Osteocyte (in vitro differentiated cells): ENCODE measurements at regions not wholly inside any gene's neighbourhood (a gene's known extent, or its start where the extent isn't known, plus 50 kb on each side); places are given as distances from the start of the nearest gene placed in this dataset.

Source experiments
- DNase-seq: peaks from one replicate; pipeline ENCODE4 v3.0.0; 2021; ENCODE audit warnings: mixed read lengths; ENCODE audit not compliant: unreplicated experiment; ENCODE audit errors: extremely low spot score
- H3K27ac Mint-ChIP-seq: one replicate; pipeline ENCODE4 v1.8.0; 2021; ENCODE audit warnings: mild to moderate bottlenecking, mixed read lengths; ENCODE audit not compliant: unreplicated experiment
- H3K27me3 Mint-ChIP-seq: one replicate; pipeline ENCODE4 v1.8.0; 2021; ENCODE audit warnings: mixed read lengths; ENCODE audit not compliant: unreplicated experiment
- H3K36me3 Mint-ChIP-seq: one replicate; pipeline ENCODE4 v1.8.0; 2021; ENCODE audit warnings: mixed read lengths; ENCODE audit not compliant: unreplicated experiment
- H3K4me1 Mint-ChIP-seq: one replicate; pipeline ENCODE4 v1.8.0; 2021; ENCODE audit warnings: mixed read lengths; ENCODE audit not compliant: unreplicated experiment
- H3K4me3 Mint-ChIP-seq: one replicate; pipeline ENCODE4 v1.8.0; 2021; ENCODE audit warnings: mild to moderate bottlenecking, moderate library complexity, mixed read lengths; ENCODE audit not compliant: unreplicated experiment
- H3K9me3 Mint-ChIP-seq: one replicate; pipeline ENCODE4 v1.8.0; 2021; ENCODE audit warnings: mixed read lengths; ENCODE audit not compliant: unreplicated experiment
- TF ChIP-seq, protein P1 (sequence below): fragments of 200-600 bp; sonication (generic); IDR thresholded peaks from 2 replicates; pipeline ENCODE4 v1.5.0; 2021; ENCODE audit warnings: antibody characterized with exemption, mild to moderate bottlenecking, moderate library complexity

DNA sequence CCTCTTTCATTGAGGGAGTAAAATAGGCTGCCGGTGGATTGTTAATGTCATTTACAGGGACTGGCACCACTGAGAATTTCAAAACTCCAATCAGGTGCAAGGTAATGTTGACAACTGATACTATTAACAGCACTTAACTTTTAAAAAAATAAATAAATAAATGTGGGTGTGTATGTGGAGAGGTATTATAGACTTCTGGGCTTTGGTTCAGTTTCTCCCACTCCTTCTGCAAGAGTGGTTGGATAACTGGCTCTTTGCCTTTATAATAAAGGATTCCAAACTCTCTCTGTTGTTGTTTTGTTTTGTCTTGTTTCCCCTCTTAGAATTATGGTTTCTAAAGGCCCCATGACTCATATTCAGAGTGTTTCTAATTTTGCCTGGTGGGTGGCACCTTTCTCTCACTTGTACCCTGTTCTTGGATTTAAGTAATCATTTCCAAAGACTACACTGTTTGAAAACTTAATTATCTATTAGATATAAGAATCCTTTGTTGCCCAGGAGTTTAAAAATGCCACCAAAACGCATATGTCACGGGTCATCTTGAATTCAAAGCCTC, 151.6 kb upstream of the ARID2 start:
- TF ChIP-seq, protein P1, sequence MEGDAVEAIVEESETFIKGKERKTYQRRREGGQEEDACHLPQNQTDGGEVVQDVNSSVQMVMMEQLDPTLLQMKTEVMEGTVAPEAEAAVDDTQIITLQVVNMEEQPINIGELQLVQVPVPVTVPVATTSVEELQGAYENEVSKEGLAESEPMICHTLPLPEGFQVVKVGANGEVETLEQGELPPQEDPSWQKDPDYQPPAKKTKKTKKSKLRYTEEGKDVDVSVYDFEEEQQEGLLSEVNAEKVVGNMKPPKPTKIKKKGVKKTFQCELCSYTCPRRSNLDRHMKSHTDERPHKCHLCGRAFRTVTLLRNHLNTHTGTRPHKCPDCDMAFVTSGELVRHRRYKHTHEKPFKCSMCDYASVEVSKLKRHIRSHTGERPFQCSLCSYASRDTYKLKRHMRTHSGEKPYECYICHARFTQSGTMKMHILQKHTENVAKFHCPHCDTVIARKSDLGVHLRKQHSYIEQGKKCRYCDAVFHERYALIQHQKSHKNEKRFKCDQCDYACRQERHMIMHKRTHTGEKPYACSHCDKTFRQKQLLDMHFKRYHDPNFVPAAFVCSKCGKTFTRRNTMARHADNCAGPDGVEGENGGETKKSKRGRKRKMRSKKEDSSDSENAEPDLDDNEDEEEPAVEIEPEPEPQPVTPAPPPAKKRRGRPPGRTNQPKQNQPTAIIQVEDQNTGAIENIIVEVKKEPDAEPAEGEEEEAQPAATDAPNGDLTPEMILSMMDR = no peak
- Mint-ChIP-seq H3K4me3 (no peak overlapping the region), H3K36me3 (no peaks in the 10 kb centered on the region), H3K27ac (no peak overlapping the region), H3K4me1 (no peaks in the 10 kb centered on the region), H3K27me3 (peaks cover 34% of the 10 kb centered on the region), H3K9me3 (no peaks in the 10 kb centered on the region)
- no peak for DNase-seq

DNA sequence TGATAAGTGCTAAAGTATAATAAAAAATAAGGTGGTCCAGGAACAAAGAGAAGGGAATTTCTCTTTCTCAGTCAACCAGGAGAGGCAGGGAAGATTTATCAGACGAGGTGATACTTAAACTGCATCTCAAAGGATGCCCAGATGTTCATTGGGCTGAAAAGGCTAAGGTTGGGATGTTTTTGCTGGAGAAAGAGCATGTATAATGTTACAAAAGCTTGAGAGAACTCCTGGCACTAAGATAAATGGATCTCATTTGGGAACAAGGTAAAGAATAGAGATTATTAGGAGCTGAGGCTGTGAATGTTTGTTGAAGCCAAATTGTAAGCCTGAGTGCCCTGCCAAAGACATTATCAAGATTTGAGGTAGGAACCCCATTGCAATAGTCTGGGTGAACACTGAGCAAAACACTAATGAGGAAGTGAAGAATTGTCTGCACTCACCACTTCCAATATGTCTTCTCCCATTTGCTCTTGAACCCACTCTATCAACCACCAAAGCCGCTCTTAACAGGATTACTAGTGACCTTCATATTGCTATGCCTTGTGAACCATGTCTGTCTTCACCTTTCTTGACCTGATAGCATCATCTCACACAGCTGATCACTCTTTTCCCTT, 149.0 kb upstream of the ARID2 start:
- TF ChIP-seq, protein P1 = no peak
- no peaks in the 10 kb centered on the region for H3K36me3 Mint-ChIP-seq
- H3K27ac Mint-ChIP-seq = no peak overlapping the region
- no peaks in the 10 kb centered on the region for H3K4me1 Mint-ChIP-seq
- DNase-seq = no peak
- peaks cover 36% of the 10 kb centered on the region for H3K27me3 Mint-ChIP-seq
- no peak overlapping the region for H3K4me3 Mint-ChIP-seq
- no peaks in the 10 kb centered on the region for H3K9me3 Mint-ChIP-seq

GRCh38 chr12:45581112-45581511, 148.4 kb upstream of the ARID2 start:
- DNase-seq = no peak
- H3K9me3 Mint-ChIP-seq = no peaks in the 10 kb centered on the region
- H3K27ac Mint-ChIP-seq = no peak overlapping the region
- no peak overlapping the region for H3K4me3 Mint-ChIP-seq
- no peaks in the 10 kb centered on the region for H3K36me3 Mint-ChIP-seq
- TF ChIP-seq, protein P1 = no peak
- H3K4me1 Mint-ChIP-seq = no peaks in the 10 kb centered on the region
- peaks cover 31% of the 10 kb centered on the region for H3K27me3 Mint-ChIP-seq

GRCh38 chr12:45582536-45582935, 147.0 kb upstream of the ARID2 start:
- Mint-ChIP-seq H3K4me1 (no peaks in the 10 kb centered on the region), H3K4me3 (no peak overlapping the region), H3K9me3 (no peaks in the 10 kb centered on the region), H3K27me3 (peaks cover 23% of the 10 kb centered on the region), H3K27ac (no peak overlapping the region), H3K36me3 (no peaks in the 10 kb centered on the region)
- DNase-seq = no peak
- TF ChIP-seq, protein P1 = no peak

DNA sequence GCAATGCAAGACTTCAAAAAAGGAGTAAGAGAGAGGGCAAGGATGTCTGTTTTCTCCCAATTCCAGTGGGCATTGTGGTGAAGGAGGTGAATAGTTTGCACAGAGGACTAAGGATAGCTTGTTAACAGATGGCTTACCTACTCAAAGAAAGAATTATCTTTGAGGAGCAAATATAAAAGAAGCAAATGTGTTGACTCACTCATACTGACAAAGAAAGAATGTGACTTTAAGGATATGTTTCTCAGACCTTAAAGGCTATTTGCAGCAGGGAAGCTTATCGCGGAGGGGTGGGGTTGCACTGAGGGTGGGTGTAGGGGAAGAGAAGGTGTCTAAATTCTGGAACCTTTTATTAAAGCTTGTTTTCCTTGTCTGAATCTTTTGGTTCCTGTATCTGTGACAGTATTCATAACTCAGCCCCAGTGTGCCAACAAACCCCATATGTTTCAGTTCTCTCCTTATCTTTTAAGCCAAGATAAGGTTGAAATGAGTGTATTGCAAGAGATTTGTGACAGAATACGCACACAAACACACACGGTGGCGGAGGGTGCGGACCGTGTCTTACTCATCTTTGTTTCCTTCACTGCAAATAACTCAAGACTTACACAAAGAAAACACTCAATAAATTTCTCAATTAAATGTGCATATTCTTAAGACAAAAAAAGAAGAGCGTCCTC, 146.4 kb upstream of the ARID2 start:
- DNase-seq = no peak
- TF ChIP-seq, protein P1 = no peak
- H3K4me3 Mint-ChIP-seq = no peak overlapping the region
- H3K36me3 Mint-ChIP-seq = no peaks in the 10 kb centered on the region
- H3K9me3 Mint-ChIP-seq = no peaks in the 10 kb centered on the region
- peaks cover 23% of the 10 kb centered on the region for H3K27me3 Mint-ChIP-seq
- H3K4me1 Mint-ChIP-seq = no peaks in the 10 kb centered on the region
- H3K27ac Mint-ChIP-seq = no peak overlapping the region
